HG03196 (cell line): ENCODE measurements at regions not wholly inside any gene's neighbourhood (a gene's known extent, or its start where the extent isn't known, plus 50 kb on each side); places are given as distances from the start of the nearest gene placed in this dataset.
"Not testable (repeated sequence)": the region's sequence is repeated elsewhere in the genome, so short reads cannot be mapped to it uniquely, and the experiment has no call there.

Source experiments
- ATAC-seq: cut with Tn5 transposase; IDR thresholded peaks from one replicate; pipeline ENCODE4 v1.9.1; 2021; ENCODE audit not compliant: unreplicated experiment

DNA sequence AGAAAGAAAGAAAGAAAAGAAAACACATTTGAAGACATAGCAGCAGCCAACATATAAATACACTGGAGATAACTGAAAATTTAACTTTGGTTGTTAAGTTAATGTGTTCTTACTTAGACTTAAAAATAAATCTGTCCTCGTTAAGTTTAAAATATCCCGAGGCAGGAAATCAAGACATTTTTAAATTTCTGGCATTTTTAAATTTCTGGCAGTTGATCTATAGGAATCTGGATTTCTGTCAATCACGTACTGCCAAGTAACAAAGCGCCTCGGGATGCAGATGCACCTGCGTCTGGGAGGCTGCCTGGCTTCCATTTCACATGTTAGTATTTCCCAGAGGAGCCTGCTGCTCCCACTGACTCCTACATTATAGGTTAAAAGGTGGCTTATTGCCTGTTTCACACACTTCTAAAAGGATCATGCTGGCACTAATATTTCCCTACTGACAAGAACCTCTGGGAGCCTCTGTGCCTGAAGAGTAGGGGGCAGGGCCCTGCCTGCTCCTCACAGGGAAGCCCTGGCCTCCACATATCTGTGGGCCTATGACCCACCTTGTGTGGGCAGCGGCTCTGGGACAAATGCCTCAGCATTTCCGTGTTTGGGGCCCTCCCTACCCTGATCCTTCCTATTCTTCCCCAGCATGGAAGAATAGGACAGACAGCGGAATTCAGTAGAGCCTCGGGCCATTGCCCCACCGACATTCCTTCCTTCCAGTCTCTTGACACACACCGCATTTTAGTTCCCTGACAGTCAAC lies 62.8 kb upstream of the ATP12A start:
- no peak for ATAC-seq

DNA sequence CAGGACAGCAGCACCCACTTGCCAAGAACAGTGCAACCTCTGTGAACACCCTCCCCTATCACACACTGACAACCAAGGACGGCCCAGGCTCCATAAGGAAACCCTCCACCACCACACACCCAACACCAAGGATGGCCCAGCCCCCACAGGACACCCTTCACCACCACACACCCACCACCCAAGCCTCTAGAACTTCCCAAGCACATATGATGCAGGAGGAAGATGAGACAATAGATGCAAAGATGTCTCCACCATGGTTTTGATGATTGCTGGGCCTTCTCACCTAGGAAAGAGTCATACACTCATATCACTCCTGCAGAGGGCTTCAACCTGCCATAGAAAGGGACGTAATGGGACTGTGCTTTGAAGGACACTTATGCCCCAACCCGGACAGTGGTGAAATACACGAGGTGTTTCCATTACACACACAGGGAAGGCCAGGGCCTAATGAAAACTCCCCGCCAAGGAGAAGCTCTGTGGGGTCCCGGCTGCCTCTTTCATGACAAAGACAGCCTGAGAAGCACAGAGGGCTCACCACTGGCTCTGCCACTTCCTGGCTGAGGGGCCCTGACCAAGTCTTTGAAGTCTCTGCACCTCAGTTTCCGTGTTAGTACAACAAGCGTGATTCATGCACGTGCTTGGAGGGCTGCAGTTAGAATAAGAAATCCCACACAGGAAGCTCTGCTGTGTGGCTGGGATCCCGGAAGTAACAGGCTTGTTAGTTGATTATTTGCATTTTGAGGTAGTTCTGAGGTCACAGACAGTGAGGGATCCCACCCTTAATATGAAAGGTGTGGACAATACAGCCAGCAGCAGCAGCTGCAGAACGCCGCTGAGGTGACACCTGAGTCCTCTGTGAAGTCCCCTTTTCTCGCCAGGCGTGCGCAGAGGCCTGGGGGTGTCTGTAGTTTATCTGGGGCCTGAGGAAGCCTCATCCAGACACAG lies 61.9 kb upstream of the ATP12A start:
- ATAC-seq, result peak; percentile 82

DNA sequence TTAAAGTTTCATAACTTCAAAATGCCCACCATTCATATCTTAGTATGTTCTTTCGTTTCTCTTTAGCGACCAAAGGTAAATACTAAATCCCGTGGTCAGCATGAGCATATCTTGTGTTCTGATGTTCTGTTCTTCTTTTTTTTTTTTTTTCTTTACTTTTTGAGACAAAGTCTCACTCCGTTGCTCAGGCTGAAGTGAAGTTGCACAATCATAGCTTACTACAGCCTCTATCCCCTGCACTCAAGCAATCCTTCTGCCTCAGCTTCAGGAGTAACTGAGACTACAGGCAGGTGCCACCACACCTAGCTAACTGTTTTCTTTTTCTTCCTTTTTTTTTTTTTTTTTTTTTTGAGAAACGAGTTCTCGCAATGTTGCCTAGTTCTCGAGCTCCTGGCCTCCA lies 60.9 kb upstream of the ATP12A start:
- no peak for ATAC-seq

DNA sequence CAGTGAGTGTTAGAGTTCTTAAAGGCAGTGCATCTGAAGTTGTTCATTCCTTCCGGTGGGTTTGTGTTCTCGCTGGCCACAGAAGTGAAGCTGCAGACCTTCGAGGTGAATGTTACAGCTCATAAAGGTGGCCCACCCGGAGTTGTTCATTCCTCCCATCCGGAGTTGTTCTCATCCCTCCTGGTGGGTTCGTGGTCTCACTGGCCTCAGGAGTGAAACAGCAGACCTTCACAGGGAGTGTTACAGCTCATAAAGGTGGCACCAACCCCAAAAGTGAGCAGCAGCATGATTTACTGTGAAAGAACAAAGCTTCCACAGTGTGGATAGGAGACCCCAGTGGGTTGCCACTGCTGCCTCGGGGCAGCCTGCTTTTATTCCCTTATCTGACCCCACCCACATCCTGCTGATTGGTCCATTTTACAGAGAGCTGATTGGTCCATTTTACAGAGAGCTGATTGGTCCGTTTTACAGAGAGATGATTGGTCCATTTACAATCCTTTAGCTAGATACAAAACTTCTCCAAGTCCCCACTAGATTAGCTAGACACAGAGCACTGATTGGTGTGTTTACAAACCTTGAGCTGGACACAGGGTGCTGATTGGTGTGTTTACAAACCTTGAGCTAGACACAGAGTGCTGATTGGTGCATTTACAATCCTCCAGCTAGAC lies 57.6 kb upstream of the ATP12A start:
- not testable (repeated sequence) for ATAC-seq

DNA sequence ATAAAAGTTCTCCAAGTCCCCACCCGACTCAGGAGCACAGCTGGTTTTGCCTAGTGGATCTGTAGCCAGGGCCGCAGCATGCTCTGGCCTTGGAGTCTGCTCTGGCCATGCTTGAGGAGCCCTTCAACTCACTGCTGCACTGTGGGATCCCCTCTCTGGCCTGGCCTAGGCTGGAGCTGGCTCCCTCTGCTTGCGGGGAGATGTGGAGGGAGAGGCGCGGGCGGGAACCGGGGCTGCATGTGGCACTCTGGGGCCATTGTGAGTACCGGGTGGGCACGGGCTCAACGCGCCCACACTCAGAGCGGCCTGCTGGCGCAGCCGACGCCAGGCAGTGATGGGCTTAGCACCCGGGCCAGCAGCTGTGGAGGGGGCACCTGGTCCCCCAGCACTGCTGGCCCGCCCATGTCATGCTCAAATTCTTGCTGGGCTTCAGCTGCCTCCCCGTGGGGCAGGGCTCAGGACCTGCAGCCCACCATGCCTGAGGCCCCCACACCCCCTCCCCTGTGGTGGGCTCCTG lies 57.0 kb upstream of the ATP12A start:
- ATAC-seq, result no peak

DNA sequence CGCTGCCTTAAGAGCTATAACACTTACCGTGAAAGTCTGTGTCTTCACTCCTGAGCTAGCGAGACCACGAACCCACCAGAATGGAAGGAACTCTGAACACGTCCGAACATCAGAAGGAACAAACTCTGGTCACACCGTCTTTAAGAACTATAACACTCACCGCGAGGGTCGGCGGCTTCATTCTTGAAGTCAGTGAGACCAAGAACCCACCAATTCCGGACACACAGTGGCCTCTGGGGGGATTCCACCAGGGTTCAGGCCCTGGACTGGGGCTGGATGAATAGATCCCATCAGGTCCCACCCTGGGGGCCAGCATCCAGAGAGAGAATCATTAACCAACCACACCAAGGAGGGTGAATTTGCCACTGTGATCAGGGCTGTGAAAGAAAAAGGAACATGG lies 55.8 kb upstream of the ATP12A start:
- no peak for ATAC-seq

DNA sequence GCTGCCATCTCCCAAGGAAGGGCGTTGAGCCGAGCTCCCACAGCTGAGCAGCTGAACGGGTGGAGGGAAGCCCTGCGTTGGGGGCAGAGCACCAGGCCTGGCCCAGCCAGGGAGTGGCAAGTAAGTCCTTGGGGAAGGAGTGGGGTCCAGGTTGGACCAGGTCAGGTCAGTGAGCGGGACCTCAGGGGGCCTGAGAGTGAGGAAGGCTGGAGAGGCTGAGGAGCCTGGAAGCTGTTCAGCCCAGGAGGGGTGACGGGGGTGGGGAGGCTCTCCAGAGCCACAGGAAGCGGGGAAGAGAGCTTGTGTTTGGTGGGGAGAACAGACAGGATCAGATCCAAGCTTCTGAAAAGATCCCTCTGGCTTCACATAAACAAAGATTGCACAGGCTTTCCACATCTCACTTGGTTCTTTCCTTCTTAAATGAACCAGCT lies 55.4 kb upstream of the ATP12A start:
- ATAC-seq, result no peak

DNA sequence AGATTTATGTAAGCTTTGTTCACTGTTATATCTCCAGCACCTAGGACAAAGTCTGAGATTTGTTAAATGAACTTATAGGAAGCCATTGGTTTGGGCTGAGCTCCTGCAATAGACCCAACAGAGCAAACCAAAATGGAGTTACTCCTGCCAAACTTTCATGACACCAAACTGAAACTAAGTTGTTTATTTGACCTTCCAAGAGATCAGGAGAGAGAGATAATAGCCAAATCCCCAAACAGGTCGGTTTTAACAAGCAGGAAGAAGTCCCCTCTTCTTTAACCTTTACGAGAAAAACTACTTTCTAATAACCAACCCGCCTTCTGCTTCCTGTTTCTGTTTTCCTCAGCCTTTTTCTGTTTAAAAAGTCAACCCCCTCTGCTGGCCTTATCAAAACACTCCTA lies 54.9 kb upstream of the ATP12A start:
- no peak for ATAC-seq

DNA sequence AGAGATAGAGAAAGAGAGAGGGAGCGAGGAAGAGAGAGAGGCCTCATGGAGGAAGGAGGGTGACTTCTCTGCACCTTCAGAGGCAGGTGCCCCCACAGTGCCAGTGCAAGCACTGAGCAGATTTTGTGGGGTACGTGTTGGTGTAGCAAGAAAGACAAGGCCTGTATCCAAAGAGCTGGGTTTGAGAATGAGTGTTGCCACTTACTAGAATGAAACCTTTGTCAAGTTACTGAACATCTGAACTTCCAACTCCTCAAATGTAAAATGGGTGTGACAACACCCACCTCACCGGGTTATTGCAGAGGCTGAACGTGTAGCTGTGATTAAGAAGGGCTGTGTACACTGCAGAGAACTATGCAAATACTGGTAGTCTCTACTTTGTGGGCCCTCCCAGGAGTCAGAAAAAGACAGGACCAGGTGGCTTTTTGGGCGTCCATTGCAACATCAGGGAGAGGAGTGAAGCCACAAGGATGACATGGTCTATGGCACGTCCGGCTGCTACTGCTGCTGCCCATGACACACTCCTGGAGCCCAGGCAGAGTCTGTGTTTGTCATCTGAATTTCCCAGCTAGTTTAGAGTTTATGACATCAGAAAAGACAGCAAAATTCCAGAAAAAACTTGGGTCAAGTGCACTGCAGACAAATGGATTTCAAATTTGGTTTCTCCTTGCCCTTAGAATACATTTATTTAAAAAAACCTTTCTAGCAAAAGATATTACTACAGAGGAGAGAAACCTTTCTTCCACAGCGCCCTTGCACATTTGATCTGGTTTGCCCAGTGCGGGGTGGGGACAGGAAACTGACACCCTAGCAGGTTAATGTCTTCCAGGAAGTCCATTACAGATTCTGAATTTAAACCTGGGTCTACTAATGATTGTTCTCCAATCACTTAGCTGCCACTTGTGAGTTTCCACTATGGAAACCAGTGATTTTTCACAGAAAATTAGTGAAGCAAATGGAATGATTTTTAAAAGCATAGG lies 54.0 kb upstream of the ATP12A start:
- no peak for ATAC-seq

DNA sequence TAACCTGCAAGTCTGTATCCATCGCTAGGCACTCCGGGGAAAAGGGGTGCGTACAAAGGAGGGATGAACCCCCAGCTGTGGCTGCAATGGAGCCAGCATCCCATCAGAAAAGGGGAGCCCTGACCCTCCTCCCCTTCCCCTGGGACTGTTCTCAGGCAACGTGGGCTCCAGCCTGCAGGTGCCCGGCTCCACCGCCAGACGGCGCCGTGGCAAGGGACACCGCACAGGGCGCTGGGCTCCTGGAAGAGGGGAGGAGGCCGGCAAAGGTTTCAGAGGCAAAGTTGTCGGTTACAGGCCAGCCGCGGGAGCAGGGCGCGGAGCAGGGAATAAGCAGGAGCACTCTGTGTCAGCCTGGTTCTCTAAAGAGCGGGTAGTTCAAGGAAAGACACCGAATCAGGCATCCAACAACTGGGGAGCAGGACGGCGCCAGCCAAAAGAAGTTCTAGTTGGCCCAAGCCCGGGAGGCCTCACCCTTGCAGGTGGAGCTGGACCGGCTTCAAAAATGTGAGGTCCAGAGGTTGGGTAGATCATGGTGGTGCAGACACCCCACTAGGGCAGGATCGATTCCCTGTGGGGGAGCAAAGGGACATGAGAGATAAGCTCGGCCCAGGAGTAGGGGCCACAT lies 53.0 kb upstream of the ATP12A start:
- no peak for ATAC-seq

DNA sequence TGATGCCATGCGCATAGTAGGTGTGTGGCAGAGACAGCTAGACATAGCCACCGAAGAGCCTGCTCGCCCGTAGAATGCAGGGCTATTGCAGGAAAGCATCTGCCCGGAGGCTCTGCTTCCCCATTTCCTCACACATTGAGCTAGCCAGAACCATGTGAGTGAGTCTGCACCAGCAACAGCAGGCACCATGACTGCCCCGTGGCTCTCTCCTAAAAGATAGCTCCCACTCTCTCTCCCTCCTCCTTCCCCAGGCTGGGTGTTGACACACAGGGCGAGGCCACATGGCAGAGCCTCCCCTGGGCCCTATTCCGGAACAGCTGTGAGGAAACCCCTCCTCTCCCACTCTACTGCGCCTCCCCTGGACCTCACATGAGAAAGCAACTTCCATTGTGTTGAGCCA lies 52.3 kb upstream of the ATP12A start:
- ATAC-seq, result no peak

DNA sequence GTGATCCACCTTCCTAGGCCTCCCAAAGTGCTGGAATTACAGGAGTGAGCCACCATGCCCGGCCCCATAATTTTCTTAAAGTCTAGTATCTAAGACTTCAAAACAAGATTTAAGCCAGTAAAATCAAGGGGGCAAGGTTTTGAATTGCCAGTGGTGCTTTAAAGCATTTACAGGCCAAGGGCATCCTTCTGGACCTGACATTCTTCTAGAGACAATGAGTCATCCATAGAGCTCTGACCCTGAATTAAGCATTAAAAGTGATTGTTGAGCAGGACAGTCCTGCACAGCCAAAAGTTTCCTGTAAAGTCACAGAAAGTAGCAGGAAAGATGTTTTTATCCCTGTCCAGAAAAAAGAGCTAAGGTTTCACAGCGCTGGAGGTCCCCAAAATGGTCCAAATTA lies 50.9 kb upstream of the ATP12A start:
- ATAC-seq, result no peak

DNA sequence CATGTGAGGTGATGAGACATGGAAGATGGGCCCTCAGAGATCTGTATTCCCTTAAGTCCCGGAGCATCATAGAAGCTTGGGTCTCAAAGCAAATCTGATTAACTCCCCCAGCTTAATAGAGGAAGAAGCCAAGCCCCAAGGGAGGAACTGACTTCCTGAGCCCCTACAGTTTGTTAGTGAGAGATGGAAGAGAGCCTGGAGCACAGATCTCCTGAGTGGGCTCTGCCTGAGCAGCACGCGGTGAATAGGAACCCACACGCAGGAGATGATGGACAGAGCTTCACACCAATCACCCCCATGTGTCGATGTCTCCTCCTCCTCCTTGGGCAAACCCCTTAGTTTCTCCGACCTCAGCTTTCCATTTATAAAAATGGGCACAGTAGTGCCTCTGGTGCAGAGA lies 50.1 kb upstream of the ATP12A start:
- no peak for ATAC-seq
